ENCODE measurements at regions not wholly inside any gene's neighbourhood (a gene's known extent, or its start where the extent isn't known, plus 50 kb on each side); places are given as distances from the start of the nearest gene placed in this dataset.

GRCh38 chrX:97763391-97763790 lies 879.7 kb downstream of the RPA4 start:
- POLR2A ChIA-PET (ENCODE audit: low non-redundant PET): no interaction called here
- intact Hi-C loops (cut with micrococcal nuclease; ENCODE audit: unreplicated experiment): no loop called here

DNA sequence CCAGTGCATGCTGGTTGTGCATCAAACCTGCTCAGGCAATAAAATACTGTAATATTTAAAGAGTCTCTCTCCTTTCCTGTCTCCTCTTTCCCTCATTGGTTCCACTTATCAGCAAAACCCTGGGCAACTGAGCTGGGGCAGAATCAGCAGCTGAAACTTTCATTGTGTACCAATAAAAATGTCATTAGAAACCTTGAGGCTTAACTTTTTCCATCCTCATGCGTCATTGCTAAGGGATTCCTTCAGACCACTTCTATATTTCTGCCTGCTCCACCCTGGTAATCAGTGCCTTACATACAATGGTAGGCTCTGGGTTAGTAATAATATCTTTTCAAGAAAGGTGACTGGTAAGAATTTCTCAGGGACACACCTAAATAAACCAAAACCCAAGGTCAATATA lies 880.3 kb downstream of the RPA4 start:
- no TSS peak for BruUV-seq (replicated peaks)
- peaks cover 10% of the 10 kb centered on the region for H3K4me1 ChIP-seq (ENCODE audit: insufficient read depth, low read length, poor library complexity, severe bottlenecking)
- no peak overlapping the region for H3K4me3 ChIP-seq (ENCODE audit: low read depth, low read length, poor library complexity, severe bottlenecking)
- no peaks in the 10 kb centered on the region for H3K36me3 ChIP-seq (ENCODE audit: insufficient read depth, low read length, poor library complexity, severe bottlenecking)
- TF ChIP-seq CTCF (conservative IDR thresholded peaks at IDR 0.05; ENCODE audit: low read depth, low read length) (no peak), EZH2 (IDR thresholded peaks at IDR 0.05; ENCODE audit: borderline replicate concordance, low read depth, low read length, poor library complexity, severe bottlenecking) (no peak)
- H3K27me3 ChIP-seq (replicated peaks; ENCODE audit: insufficient read depth, low read depth, low read length, poor library complexity): no peaks in the 10 kb centered on the region
- ChIA-PET POLR2A (ENCODE audit: low non-redundant PET) (no interaction called here), CTCF (no interaction called here)
- intact Hi-C loops (cut with micrococcal nuclease; ENCODE audit: unreplicated experiment): no loop called here
- DNase-seq (ENCODE audit: low spot score): peak; percentile 16
- H3K27ac ChIP-seq (ENCODE audit: low read depth, low read length, poor library complexity, severe bottlenecking): no peak overlapping the region
- no peaks in the 10 kb centered on the region for H3K9me3 ChIP-seq (ENCODE audit: low read depth, low read length, poor library complexity, severe bottlenecking)

More at GRCh38 chrX:97763391-97763790, 879.7 kb downstream of the RPA4 start:
- peaks cover 10% of the 10 kb centered on the region for H3K4me1 ChIP-seq (ENCODE audit: insufficient read depth, low read length, poor library complexity, severe bottlenecking)
- H3K9me3 ChIP-seq (ENCODE audit: low read depth, low read length, poor library complexity, severe bottlenecking): no peaks in the 10 kb centered on the region
- TF ChIP-seq EZH2 (IDR thresholded peaks at IDR 0.05; ENCODE audit: borderline replicate concordance, low read depth, low read length, poor library complexity, severe bottlenecking) (no peak), CTCF (conservative IDR thresholded peaks at IDR 0.05; ENCODE audit: low read depth, low read length) (no peak)
- CTCF ChIA-PET: no interaction called here
- no peak overlapping the region for H3K27ac ChIP-seq (ENCODE audit: low read depth, low read length, poor library complexity, severe bottlenecking)
- H3K36me3 ChIP-seq (ENCODE audit: insufficient read depth, low read length, poor library complexity, severe bottlenecking): no peaks in the 10 kb centered on the region
- H3K4me3 ChIP-seq (ENCODE audit: low read depth, low read length, poor library complexity, severe bottlenecking): no peak overlapping the region
- peak; percentile 80 for DNase-seq (ENCODE audit: low spot score)
- no TSS peak for BruUV-seq (replicated peaks)
- no peaks in the 10 kb centered on the region for H3K27me3 ChIP-seq (replicated peaks; ENCODE audit: insufficient read depth, low read depth, low read length, poor library complexity)

- BruUV-seq (replicated peaks): no TSS peak
- ChIA-PET POLR2A (ENCODE audit: low non-redundant PET) (no interaction called here), CTCF (no interaction called here)
- no peaks in the 10 kb centered on the region for H3K27me3 ChIP-seq (replicated peaks; ENCODE audit: insufficient read depth, low read depth, low read length, poor library complexity)
- TF ChIP-seq EZH2 (IDR thresholded peaks at IDR 0.05; ENCODE audit: borderline replicate concordance, low read depth, low read length, poor library complexity, severe bottlenecking) (no peak), CTCF (conservative IDR thresholded peaks at IDR 0.05; ENCODE audit: low read depth, low read length) (no peak)
- H3K9me3 ChIP-seq (ENCODE audit: low read depth, low read length, poor library complexity, severe bottlenecking): no peaks in the 10 kb centered on the region
- H3K4me1 ChIP-seq (ENCODE audit: insufficient read depth, low read length, poor library complexity, severe bottlenecking): peaks cover 10% of the 10 kb centered on the region
- no peak overlapping the region for H3K27ac ChIP-seq (ENCODE audit: low read depth, low read length, poor library complexity, severe bottlenecking)
- no peak overlapping the region for H3K4me3 ChIP-seq (ENCODE audit: low read depth, low read length, poor library complexity, severe bottlenecking)
- intact Hi-C loops (cut with micrococcal nuclease; ENCODE audit: unreplicated experiment): no loop called here
- no peaks in the 10 kb centered on the region for H3K36me3 ChIP-seq (ENCODE audit: insufficient read depth, low read length, poor library complexity, severe bottlenecking)
- peak; percentile 23 for DNase-seq (ENCODE audit: low spot score)
These were observed 882.9 kb downstream of the RPA4 start for GRCh38 chrX:97766501-97767095.
